Osteoblast (primary cell): ENCODE measurements at regions not wholly inside any gene's neighbourhood (a gene's known extent, or its start where the extent isn't known, plus 50 kb on each side); places are given as distances from the start of the nearest gene placed in this dataset.

Experiments
- DNase-seq: peaks from one replicate; pipeline ENCODE4 v3.0.0; 2011; ENCODE audit warnings: low spot score, mixed read lengths; ENCODE audit not compliant: insufficient read length; ENCODE audit errors: missing footprints
- H2AFZ ChIP-seq: 2 replicates; pipeline ENCODE4 v1.6.0; 2011; ENCODE audit warnings: mild to moderate bottlenecking, low read length
- H3K27ac ChIP-seq: 2 replicates; pipeline ENCODE4 v1.5.1; 2011; ENCODE audit warnings: mild to moderate bottlenecking, low read depth, low read length, moderate library complexity
- H3K27me3 ChIP-seq: 2 replicates; pipeline ENCODE4 v1.6.0; 2012; ENCODE audit warnings: mild to moderate bottlenecking, control low read depth, inconsistent platforms, low read length, moderate library complexity; ENCODE audit not compliant: insufficient read depth
- H3K36me3 ChIP-seq: 2 replicates; pipeline ENCODE4 v1.5.1; 2011; ENCODE audit warnings: mild to moderate bottlenecking, low read length, control low read depth, moderate library complexity; ENCODE audit not compliant: insufficient read depth
- H3K4me1 ChIP-seq: 2 replicates; pipeline ENCODE4 v1.5.1; 2011; ENCODE audit warnings: mild to moderate bottlenecking, low read length, control low read depth, moderate library complexity; ENCODE audit not compliant: insufficient read depth
- H3K4me2 ChIP-seq: 2 replicates; pipeline ENCODE4 v1.6.0; 2011; ENCODE audit warnings: mild to moderate bottlenecking, low read length; ENCODE audit not compliant: insufficient read depth
- H3K4me3 ChIP-seq: fragments of 200-600 bp; sonication (generic); 3 replicates; pipeline ENCODE4 v1.5.1; 2012; ENCODE audit warnings: mild to moderate bottlenecking, low read length, inconsistent platforms; ENCODE audit not compliant: insufficient read depth
- H3K79me2 ChIP-seq: 2 replicates; pipeline ENCODE4 v1.6.0; 2012; ENCODE audit warnings: mild to moderate bottlenecking, low read length, control low read depth, inconsistent platforms; ENCODE audit not compliant: insufficient read depth
- H3K9me3 ChIP-seq: 2 replicates; pipeline ENCODE4 v1.5.1; 2011; ENCODE audit warnings: low read depth, low read length, control low read depth
- H4K20me1 ChIP-seq: 2 replicates; pipeline ENCODE4 v1.6.0; 2012; ENCODE audit warnings: mild to moderate bottlenecking, low read length, control low read depth; ENCODE audit not compliant: insufficient read depth
- CTCF ChIP-seq: IDR thresholded peaks from 2 replicates; pipeline ENCODE4 v1.5.1; 2011; ENCODE audit warnings: mild to moderate bottlenecking, low read depth, low read length, moderate library complexity; ENCODE audit errors: extremely low read depth

DNA sequence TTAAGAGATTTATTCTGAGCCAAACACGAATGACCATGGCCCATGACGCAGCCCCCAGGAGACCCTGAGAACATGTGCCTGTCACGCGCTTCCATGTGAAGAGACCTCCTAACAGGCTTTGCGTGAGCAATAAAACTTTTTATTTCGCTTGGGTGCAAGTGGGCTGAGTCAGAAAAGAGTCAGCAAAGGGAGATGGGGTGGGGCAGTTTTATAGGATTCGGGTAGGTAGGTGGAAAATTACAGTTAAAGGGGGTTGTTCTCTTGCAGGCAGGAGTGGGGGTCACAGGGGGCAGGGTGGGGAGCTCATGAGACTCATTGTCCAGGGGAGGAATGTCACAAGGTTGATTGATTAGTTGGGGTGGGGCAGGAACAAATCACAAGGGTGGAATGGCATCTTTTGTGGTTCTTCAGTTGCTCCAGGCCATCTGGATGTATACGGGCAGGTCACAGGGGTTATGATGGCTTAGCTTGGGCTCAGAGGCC lies 77.2 kb upstream of the FTH1 start:
- DNase-seq = no peak
- Histone ChIP-seq H3K36me3 (no peaks in the 10 kb centered on the region), H4K20me1 (no peaks in the 10 kb centered on the region), H3K9me3 (no peaks in the 10 kb centered on the region), H2AFZ (no peak overlapping the region), H3K27me3 (no peaks in the 10 kb centered on the region), H3K4me1 (no peaks in the 10 kb centered on the region), H3K4me2 (no peak overlapping the region), H3K79me2 (no peaks in the 10 kb centered on the region), H3K4me3 (no peak overlapping the region), H3K27ac (no peak overlapping the region)
- no peak for TF ChIP-seq CTCF

DNA sequence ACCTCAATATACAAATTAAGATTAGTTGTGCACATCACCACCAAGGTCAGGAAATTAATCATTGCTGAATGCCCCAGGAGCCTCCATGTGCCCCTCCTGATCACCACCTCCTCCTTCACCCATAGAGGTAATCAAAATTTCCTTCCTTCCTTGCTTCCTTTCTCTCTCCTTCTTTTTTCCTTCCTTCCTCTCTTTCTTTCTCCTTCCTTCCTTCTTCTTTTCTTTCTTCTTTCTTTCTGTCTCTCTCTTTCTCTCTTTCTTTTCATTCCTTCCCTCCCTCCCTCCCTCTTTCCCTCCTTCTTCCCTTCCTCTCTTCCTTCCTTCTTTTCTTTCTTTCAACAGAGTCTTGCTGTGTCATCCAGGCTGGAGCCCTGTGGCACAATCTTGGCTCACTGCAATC lies 67.9 kb upstream of the FTH1 start:
- Histone ChIP-seq H3K79me2 (no peaks in the 10 kb centered on the region), H3K27ac (no peak overlapping the region), H2AFZ (no peak overlapping the region), H3K4me3 (no peak overlapping the region), H4K20me1 (no peaks in the 10 kb centered on the region), H3K4me2 (no peak overlapping the region), H3K36me3 (no peaks in the 10 kb centered on the region), H3K27me3 (peaks cover 2% of the 10 kb centered on the region), H3K9me3 (peaks cover 7% of the 10 kb centered on the region), H3K4me1 (no peaks in the 10 kb centered on the region)
- TF ChIP-seq CTCF = no peak
- DNase-seq = no peak

DNA sequence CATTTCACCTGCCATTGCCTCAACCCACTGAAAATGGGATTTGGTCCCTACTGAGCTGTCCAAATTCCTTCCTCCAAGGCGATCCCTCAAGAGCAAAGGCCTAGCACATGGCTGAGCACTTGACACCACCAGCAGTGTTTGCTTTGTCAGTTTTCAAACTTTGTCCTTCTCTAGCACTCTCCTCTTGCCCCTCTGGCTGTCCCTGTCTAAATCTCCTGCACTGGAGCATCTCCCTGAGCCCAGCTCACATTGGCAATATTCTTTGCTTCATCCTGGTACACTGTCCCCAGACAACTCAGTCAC lies 66.6 kb upstream of the FTH1 start:
- H2AFZ ChIP-seq = no peak overlapping the region
- H3K79me2 ChIP-seq = no peaks in the 10 kb centered on the region
- no peak overlapping the region for H3K27ac ChIP-seq
- H3K4me1 ChIP-seq = no peaks in the 10 kb centered on the region
- DNase-seq = no peak
- no peaks in the 10 kb centered on the region for H3K36me3 ChIP-seq
- no peak for TF ChIP-seq CTCF
- H4K20me1 ChIP-seq = no peaks in the 10 kb centered on the region
- H3K4me2 ChIP-seq = no peak overlapping the region
- peaks cover 7% of the 10 kb centered on the region for H3K9me3 ChIP-seq
- peaks cover 2% of the 10 kb centered on the region for H3K27me3 ChIP-seq
- H3K4me3 ChIP-seq = no peak overlapping the region

DNA sequence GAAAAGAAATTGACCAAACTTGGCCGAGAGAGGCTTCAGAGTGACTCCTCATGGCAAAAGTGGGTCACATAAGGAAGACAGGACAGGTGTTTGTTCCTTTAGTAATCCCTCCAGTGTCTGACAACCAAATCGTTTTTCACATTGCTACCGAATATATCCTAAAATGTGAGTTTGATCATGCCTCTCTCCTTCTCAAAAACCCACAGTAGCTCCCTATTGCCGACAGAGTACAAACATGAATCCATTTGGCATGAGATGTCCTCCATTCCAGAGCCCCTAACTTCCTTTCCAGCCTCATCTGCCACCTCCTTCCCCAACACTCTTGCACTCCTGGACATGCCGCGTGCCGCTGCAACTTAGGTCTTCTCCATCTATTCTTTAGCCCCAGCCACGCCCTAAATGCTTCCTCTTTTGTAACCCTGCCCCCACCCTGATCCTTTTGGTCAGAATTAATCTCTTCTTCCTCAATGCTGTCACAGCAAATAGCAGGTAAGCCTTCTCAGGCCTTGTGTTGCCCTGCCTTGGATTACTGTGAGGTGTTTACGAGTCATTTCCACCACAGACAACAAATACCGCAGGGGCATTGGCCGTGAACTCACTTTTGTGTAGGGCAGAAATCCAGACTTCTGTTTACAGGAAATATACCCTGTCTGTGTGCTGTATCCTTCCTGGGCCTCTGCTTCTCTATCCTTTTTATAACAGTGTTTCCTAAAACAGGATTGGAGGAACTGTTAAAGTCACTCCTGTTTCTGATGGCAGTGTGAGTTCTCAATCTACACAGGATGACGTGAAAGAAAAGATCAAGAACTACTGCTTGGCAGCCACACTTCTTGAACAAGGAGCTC lies 66.0 kb upstream of the FTH1 start:
- TF ChIP-seq CTCF = no peak
- Histone ChIP-seq H3K79me2 (no peaks in the 10 kb centered on the region), H3K36me3 (no peaks in the 10 kb centered on the region), H3K4me3 (no peak overlapping the region), H3K27me3 (peaks cover 2% of the 10 kb centered on the region), H3K9me3 (peaks cover 7% of the 10 kb centered on the region), H4K20me1 (no peaks in the 10 kb centered on the region), H2AFZ (no peak overlapping the region), H3K4me2 (no peak overlapping the region), H3K4me1 (no peaks in the 10 kb centered on the region), H3K27ac (no peak overlapping the region)
- no peak for DNase-seq
